ENCODE measurements at regions not wholly inside any gene's neighbourhood (a gene's known extent, or its start where the extent isn't known, plus 50 kb on each side); places are given as distances from the start of the nearest gene placed in this dataset.

- DNase-seq (ENCODE audit: extremely low read depth, insufficient read length): no peak
- H3K36me3 ChIP-seq (ENCODE audit: control insufficient read depth, insufficient read depth, low read length): no peaks in the 10 kb centered on the region
- H3K27me3 ChIP-seq (replicated peaks; ENCODE audit: control insufficient read depth, insufficient read depth, low read length): no peaks in the 10 kb centered on the region
- TF ChIP-seq CTCF (IDR thresholded peaks at IDR 0.05; ENCODE audit: insufficient read depth, low read length, poor library complexity, severe bottlenecking): no peak
- no peak overlapping the region for H3K4me3 ChIP-seq (replicated peaks; ENCODE audit: low read depth, low read length)
Observed at GRCh38 chr18:29078273-29078672, 901.3 kb upstream of the CDH2 start.

GRCh38 chr18:29077344-29077743 lies 900.4 kb upstream of the CDH2 start:
- no peak for DNase-seq (ENCODE audit: extremely low read depth, insufficient read length)
- Histone ChIP-seq H3K36me3 (ENCODE audit: control insufficient read depth, insufficient read depth, low read length) (no peaks in the 10 kb centered on the region), H3K27me3 (replicated peaks; ENCODE audit: control insufficient read depth, insufficient read depth, low read length) (no peaks in the 10 kb centered on the region), H3K4me3 (replicated peaks; ENCODE audit: low read depth, low read length) (no peak overlapping the region)
- TF ChIP-seq CTCF (IDR thresholded peaks at IDR 0.05; ENCODE audit: insufficient read depth, low read length, poor library complexity, severe bottlenecking): no peak

GRCh38 chr18:29076645-29077044 lies 899.7 kb upstream of the CDH2 start:
- TF ChIP-seq CTCF (IDR thresholded peaks at IDR 0.05; ENCODE audit: insufficient read depth, low read length, poor library complexity, severe bottlenecking): no peak
- Histone ChIP-seq H3K27me3 (replicated peaks; ENCODE audit: control insufficient read depth, insufficient read depth, low read length) (no peaks in the 10 kb centered on the region), H3K36me3 (ENCODE audit: control insufficient read depth, insufficient read depth, low read length) (no peaks in the 10 kb centered on the region), H3K4me3 (replicated peaks; ENCODE audit: low read depth, low read length) (no peak overlapping the region)
- DNase-seq (ENCODE audit: extremely low read depth, insufficient read length): no peak

GRCh38 chr18:29074147-29074546 lies 897.2 kb upstream of the CDH2 start:
- TF ChIP-seq CTCF (IDR thresholded peaks at IDR 0.05; ENCODE audit: insufficient read depth, low read length, poor library complexity, severe bottlenecking): no peak
- no peaks in the 10 kb centered on the region for H3K27me3 ChIP-seq (replicated peaks; ENCODE audit: control insufficient read depth, insufficient read depth, low read length)
- H3K4me3 ChIP-seq (replicated peaks; ENCODE audit: low read depth, low read length): no peak overlapping the region
- DNase-seq (ENCODE audit: extremely low read depth, insufficient read length): no peak
- no peaks in the 10 kb centered on the region for H3K36me3 ChIP-seq (ENCODE audit: control insufficient read depth, insufficient read depth, low read length)

GRCh38 chr18:29071869-29072268 lies 894.9 kb upstream of the CDH2 start:
- no peak overlapping the region for H3K4me3 ChIP-seq (replicated peaks; ENCODE audit: low read depth, low read length)
- no peak for DNase-seq (ENCODE audit: extremely low read depth, insufficient read length)
- H3K36me3 ChIP-seq (ENCODE audit: control insufficient read depth, insufficient read depth, low read length): no peaks in the 10 kb centered on the region
- no peaks in the 10 kb centered on the region for H3K27me3 ChIP-seq (replicated peaks; ENCODE audit: control insufficient read depth, insufficient read depth, low read length)
- no peak for TF ChIP-seq CTCF (IDR thresholded peaks at IDR 0.05; ENCODE audit: insufficient read depth, low read length, poor library complexity, severe bottlenecking)

- Histone ChIP-seq H3K27me3 (replicated peaks; ENCODE audit: control insufficient read depth, insufficient read depth, low read length) (no peaks in the 10 kb centered on the region), H3K36me3 (ENCODE audit: control insufficient read depth, insufficient read depth, low read length) (no peaks in the 10 kb centered on the region), H3K4me3 (replicated peaks; ENCODE audit: low read depth, low read length) (no peak overlapping the region)
- no peak for TF ChIP-seq CTCF (IDR thresholded peaks at IDR 0.05; ENCODE audit: insufficient read depth, low read length, poor library complexity, severe bottlenecking)
- no peak for DNase-seq (ENCODE audit: extremely low read depth, insufficient read length)
Observed at GRCh38 chr18:29063346-29063745, 886.4 kb upstream of the CDH2 start.
